Subcutaneous abdominal adipose tissue (tissue), 5 donors: ENCODE measurements at regions not wholly inside any gene's neighbourhood (a gene's known extent, or its start where the extent isn't known, plus 50 kb on each side); places are given as distances from the start of the nearest gene placed in this dataset.

ENCODE experiments used
- H3K27ac ChIP-seq: one replicate; pipeline ENCODE4 v1.7.0; 2013; ENCODE audit warnings: low read depth, mild to moderate bottlenecking, inconsistent platforms, low read length, moderate library complexity
- H3K27me3 ChIP-seq, 5 donors: one replicate each; pipeline ENCODE4 v1.7.0; 2013; ENCODE audit warnings: low read length in 5 of 5, inconsistent platforms in 1 of 5; ENCODE audit not compliant: control insufficient read depth in 5 of 5, insufficient read depth in 4 of 5
- H3K36me3 ChIP-seq, 5 donors: one replicate each; pipeline ENCODE4 v1.7.0; 2013; ENCODE audit warnings: low read length in 5 of 5; ENCODE audit not compliant: control insufficient read depth in 5 of 5, insufficient read depth in 5 of 5
- H3K4me1 ChIP-seq, 5 donors: one replicate each; pipeline ENCODE4 v1.7.0; 2013; ENCODE audit warnings: low read length in 5 of 5, mild to moderate bottlenecking in 3 of 5, moderate library complexity in 1 of 5; ENCODE audit not compliant: control insufficient read depth in 5 of 5, insufficient read depth in 5 of 5
- H3K4me3 ChIP-seq, 5 donors: one replicate each; pipeline ENCODE4 v1.7.0; 2013; ENCODE audit warnings: low read length in 5 of 5, low read depth in 1 of 5
- H3K9ac ChIP-seq, 5 donors: one replicate each; pipeline ENCODE4 v1.7.0; 2013; ENCODE audit warnings: low read length in 5 of 5, mild to moderate bottlenecking in 4 of 5, moderate library complexity in 3 of 5
- H3K9me3 ChIP-seq, 5 donors: one replicate each; pipeline ENCODE4 v1.7.0; 2013; ENCODE audit warnings: low read length in 5 of 5; ENCODE audit not compliant: control insufficient read depth in 5 of 5
- donor health status: healthy.
- donor health status: healthy.
- donor health status: healthy.
- donor health status: healthy.
- donor health status: healthy.

DNA sequence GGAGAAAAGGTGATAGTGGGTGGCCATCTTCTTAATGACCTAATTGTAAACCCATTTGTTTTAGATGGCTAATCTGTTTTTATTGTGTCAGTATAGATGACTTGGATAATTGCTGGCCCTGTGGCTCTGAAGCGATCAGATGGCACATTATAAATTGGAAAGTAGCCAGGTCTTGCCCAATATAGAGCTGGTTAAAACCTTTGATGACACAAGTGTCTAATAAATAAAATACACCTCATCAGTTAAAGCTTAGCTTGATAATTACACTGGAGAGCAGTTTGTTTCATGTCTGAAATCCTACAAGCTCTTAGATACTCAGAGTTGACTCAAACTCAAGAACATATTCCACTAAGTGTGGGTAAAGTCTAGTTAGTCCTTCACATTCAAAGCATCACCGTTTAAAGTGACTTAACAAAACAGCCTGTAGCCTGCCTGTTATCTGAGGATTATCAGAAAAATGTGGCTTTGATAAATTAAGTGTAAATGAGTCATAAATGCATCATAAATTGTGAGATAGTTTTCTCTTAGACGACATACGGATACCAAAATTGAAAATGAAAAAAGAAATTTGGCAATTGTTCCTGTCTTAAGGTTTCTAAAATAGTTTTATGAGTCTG is 280.9 kb downstream of the LRIG3 start:
- Histone ChIP-seq H3K4me1 (no peaks in the 10 kb centered on the region), H3K9ac (no peak overlapping the region), H3K27me3 (no peaks in the 10 kb centered on the region), H3K9me3 (no peaks in the 10 kb centered on the region), H3K36me3 (no peaks in the 10 kb centered on the region), H3K4me3 (no peak overlapping the region), H3K27ac (no peak overlapping the region)

DNA sequence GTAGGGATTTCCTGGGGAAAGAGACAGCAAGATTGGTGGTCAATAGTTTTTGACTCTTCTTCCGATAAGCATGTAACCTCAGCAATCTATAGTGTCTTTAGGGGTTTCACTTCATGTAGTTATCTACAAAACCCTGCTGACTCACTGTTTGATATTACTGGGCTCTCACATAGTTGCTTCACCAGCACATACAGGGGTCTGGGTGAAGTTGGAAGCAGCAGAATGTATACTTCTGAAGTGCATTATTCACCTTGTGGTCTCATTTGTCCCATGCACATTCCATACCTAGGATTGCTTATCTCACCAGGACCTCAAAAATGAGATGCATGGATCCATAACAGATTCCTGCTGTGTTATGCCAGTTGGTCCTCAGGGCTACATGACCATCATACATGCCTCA is 280.0 kb downstream of the LRIG3 start:
- H3K36me3 ChIP-seq, result no peaks in the 10 kb centered on the region
- no peak overlapping the region for H3K27ac ChIP-seq
- H3K4me3 ChIP-seq, result no peak overlapping the region
- H3K9me3 ChIP-seq, result no peaks in the 10 kb centered on the region
- no peaks in the 10 kb centered on the region for H3K4me1 ChIP-seq
- no peak overlapping the region for H3K9ac ChIP-seq
- no peaks in the 10 kb centered on the region for H3K27me3 ChIP-seq

GRCh38 chr12:58645946-58646345 is 274.4 kb downstream of the LRIG3 start:
- H3K4me1 ChIP-seq, result peaks cover 0 to 26% (median 0%) of the 10 kb centered on the region in 5 donors
- no peak overlapping the region for H3K27ac ChIP-seq
- H3K27me3 ChIP-seq, result no peaks in the 10 kb centered on the region
- H3K9me3 ChIP-seq, result no peaks in the 10 kb centered on the region
- H3K36me3 ChIP-seq, result no peaks in the 10 kb centered on the region
- H3K4me3 ChIP-seq, result no peak overlapping the region
- no peak overlapping the region for H3K9ac ChIP-seq

DNA sequence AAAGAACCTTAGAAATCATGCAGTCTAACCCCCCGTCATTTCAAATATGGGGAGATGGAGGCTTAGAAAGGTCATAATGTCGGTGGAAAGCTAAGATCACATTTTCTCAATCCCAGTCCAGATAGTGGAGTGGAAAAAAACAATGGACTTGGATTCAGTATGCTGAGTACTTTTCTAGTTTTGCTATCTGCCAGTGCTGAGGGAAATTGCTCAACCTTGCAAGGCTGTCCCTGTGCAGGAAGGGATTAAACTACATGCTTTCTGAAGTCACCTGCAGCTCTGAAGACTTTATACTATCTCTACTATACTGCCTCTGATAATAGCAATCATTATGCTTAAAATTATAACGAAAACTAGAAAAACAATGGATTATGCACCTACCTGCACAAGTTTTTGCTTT is 272.8 kb downstream of the LRIG3 start:
- H3K9me3 ChIP-seq, result no peaks in the 10 kb centered on the region
- peaks cover 0 to 26% (median 0%) of the 10 kb centered on the region in 5 donors for H3K4me1 ChIP-seq
- H3K27ac ChIP-seq, result no peak overlapping the region
- H3K9ac ChIP-seq, result no peak overlapping the region
- H3K36me3 ChIP-seq, result no peaks in the 10 kb centered on the region
- no peaks in the 10 kb centered on the region for H3K27me3 ChIP-seq
- H3K4me3 ChIP-seq, result no peak overlapping the region

DNA sequence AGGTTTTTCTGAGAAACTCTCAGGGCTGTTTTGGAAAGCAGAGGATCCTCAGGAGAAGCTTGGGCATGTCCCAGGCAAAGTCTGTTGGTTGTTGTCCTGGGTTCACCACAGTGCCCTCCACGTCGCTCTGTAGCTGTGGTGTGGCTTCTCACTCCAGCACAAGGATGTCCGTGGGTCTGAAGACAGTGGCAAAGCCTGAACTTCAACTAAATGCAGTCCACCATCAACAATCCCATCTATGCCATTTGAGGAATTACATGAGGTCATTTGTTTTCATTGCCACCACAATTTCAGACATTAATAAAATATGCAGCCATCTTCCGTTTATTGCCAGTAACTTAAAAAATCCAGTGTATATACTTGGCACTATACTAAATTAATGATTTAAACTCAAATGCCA is 272.1 kb downstream of the LRIG3 start:
- Histone ChIP-seq H3K27ac (no peak overlapping the region), H3K9ac (no peak overlapping the region), H3K36me3 (no peaks in the 10 kb centered on the region), H3K4me3 (peak overlapping the region in 1 of 5 donors; percentile 39), H3K4me1 (peaks cover 0 to 26% (median 0%) of the 10 kb centered on the region in 5 donors), H3K9me3 (no peaks in the 10 kb centered on the region), H3K27me3 (no peaks in the 10 kb centered on the region)

DNA sequence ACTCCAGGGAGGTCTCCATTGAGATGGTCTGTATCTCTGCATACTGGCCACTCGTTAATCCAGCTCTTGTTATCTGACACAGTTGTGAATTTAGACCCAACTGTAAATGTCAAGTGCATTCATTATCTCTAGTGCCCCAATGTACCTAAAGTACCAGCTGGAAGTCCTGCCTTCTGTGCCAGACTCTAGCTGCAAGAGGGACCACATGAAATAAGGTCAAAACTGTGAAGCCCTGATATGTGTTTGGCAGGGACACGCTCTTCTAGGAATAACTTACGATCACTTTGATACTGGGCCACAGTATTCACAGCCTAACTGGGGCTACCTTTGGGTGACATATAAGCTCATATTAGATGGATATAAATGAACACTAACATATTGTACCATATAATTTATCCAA is 268.5 kb downstream of the LRIG3 start:
- Histone ChIP-seq H3K9me3 (peaks cover 0 to 12% (median 9%) of the 10 kb centered on the region in 5 donors), H3K36me3 (no peaks in the 10 kb centered on the region), H3K27me3 (no peaks in the 10 kb centered on the region)

GRCh38 chr12:58654021-58654420 is 266.3 kb downstream of the LRIG3 start:
- Histone ChIP-seq H3K9me3 (peaks cover 0 to 12% (median 9%) of the 10 kb centered on the region in 5 donors), H3K4me1 (peaks cover 0 to 13% (median 3%) of the 10 kb centered on the region in 5 donors), H3K27me3 (no peaks in the 10 kb centered on the region), H3K36me3 (no peaks in the 10 kb centered on the region), H3K27ac (no peak overlapping the region), H3K9ac (no peak overlapping the region), H3K4me3 (no peak overlapping the region)

More for the DNA sequence above, 268.5 kb downstream of the LRIG3 start:
- Histone ChIP-seq H3K4me1 (peaks cover 0 to 28% (median 3%) of the 10 kb centered on the region in 5 donors), H3K9ac (no peak overlapping the region), H3K27ac (no peak overlapping the region), H3K4me3 (no peak overlapping the region)

- Histone ChIP-seq H3K27me3 (no peaks in the 10 kb centered on the region), H3K36me3 (no peaks in the 10 kb centered on the region), H3K27ac (no peak overlapping the region), H3K4me1 (peaks cover 0 to 13% (median 3%) of the 10 kb centered on the region in 5 donors), H3K4me3 (no peak overlapping the region), H3K9me3 (peaks cover 0 to 12% (median 9%) of the 10 kb centered on the region in 5 donors), H3K9ac (no peak overlapping the region)
Observed at GRCh38 chr12:58655375-58655774, 264.9 kb downstream of the LRIG3 start.

DNA sequence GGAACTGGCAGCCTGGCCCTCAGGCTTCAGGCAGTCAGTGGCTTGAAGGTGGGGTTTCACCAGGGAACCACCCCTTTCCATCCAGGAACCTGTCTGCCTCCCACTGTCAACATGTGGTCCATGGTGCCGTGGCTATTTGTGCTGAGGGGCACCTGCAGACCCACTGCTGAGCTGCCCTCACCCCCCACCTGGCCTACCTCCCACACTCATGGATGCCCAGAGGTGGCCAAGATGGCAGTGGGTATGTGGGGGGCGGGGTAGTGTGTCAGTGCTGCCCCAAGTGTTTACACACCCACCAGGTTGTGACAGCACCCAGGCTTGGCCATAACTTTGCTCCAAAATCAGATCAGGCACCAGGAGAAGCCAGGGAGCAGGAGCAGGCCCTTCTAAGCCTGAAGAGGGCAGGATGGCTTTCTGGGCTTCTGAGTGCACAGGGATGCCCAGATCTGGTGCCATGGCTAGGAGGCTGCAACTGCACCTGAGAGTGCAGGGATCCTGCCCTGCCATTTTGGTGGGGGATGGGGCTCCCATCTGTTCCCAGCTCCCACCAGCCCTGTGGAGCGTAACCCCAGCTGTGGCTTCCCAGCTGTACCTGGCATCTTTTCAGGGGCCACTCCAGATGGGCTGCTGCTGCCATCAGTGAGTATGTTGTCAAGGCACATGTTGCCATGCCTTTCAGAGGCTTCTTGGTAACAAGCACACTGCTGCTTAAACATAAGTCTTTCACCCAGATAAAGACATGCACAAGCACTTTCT is 263.9 kb downstream of the LRIG3 start:
- no peak overlapping the region for H3K9ac ChIP-seq
- no peak overlapping the region for H3K4me3 ChIP-seq
- no peaks in the 10 kb centered on the region for H3K27me3 ChIP-seq
- no peak overlapping the region for H3K27ac ChIP-seq
- H3K4me1 ChIP-seq, result peaks cover 0 to 13% (median 3%) of the 10 kb centered on the region in 5 donors
- no peaks in the 10 kb centered on the region for H3K36me3 ChIP-seq
- peaks cover 0 to 12% (median 9%) of the 10 kb centered on the region in 5 donors for H3K9me3 ChIP-seq

GRCh38 chr12:58657190-58657589 is 263.1 kb downstream of the LRIG3 start:
- H3K27ac ChIP-seq, result no peak overlapping the region
- H3K36me3 ChIP-seq, result no peaks in the 10 kb centered on the region
- H3K9ac ChIP-seq, result no peak overlapping the region
- H3K27me3 ChIP-seq, result no peaks in the 10 kb centered on the region
- H3K9me3 ChIP-seq, result peaks cover 0 to 12% (median 9%) of the 10 kb centered on the region in 5 donors
- peaks cover 0 to 13% (median 3%) of the 10 kb centered on the region in 5 donors for H3K4me1 ChIP-seq
- H3K4me3 ChIP-seq, result no peak overlapping the region
